Uterus (tissue), 3 donors: ENCODE measurements at regions not wholly inside any gene's neighbourhood (a gene's known extent, or its start where the extent isn't known, plus 50 kb on each side); places are given as distances from the start of the nearest gene placed in this dataset.

Source experiments
- DNase-seq, 2 donors: peaks; one replicate each; pipeline ENCODE4 v3.0.0-alpha.2; 2019 to 2020
- H3K27ac ChIP-seq, 2 donors: fragments of 200-600 bp; sonication (generic); 1 replicate in 1 of 2; 2 replicates in 1 of 2; pipeline ENCODE4 v1.5.1; 2016 to 2018
- H3K27me3 ChIP-seq, 2 donors: fragments of 200-600 bp; sonication (generic); one replicate each; pipeline ENCODE4 v1.5.1; 2018 to 2019; ENCODE audit warnings: control low read depth in 1 of 2
- H3K36me3 ChIP-seq, 2 donors: fragments of 200-600 bp; sonication (generic); one replicate each; pipeline ENCODE4 v1.5.1; 2019; ENCODE audit warnings: control low read depth in 1 of 2
- H3K4me1 ChIP-seq, 2 donors: fragments of 200-600 bp; sonication (generic); one replicate each; pipeline ENCODE4 v1.5.1; 2018 to 2019; ENCODE audit warnings: control low read depth in 1 of 2
- H3K4me3 ChIP-seq, 2 donors: fragments of 200-600 bp; sonication (generic); 1 replicate in 1 of 2; 2 replicates in 1 of 2; pipeline ENCODE4 v1.5.1; 2018 to 2019; ENCODE audit warnings: mild to moderate bottlenecking in 1 of 2
- H3K9me3 ChIP-seq, 2 donors: fragments of 200-600 bp; sonication (generic); one replicate each; pipeline ENCODE4 v1.5.1; 2019; ENCODE audit warnings: control low read depth in 1 of 2
- POLR2A ChIP-seq, 2 donors: fragments of 450-650 bp; IDR thresholded peaks; one replicate each; pipeline ENCODE4 v1.6.1; 2016; ENCODE audit warnings: antibody characterized with exemption in 2 of 2, mild to moderate bottlenecking in 1 of 2, moderate library complexity in 1 of 2
- intact Hi-C: fragments of 100-400 bp; cut with DNase I; formaldehyde crosslinking; loops from one replicate; pipeline ENCODE4 v1.15.1; 2023; ENCODE audit warnings: low total_unique reads
- TF ChIP-seq, protein P1 (sequence below), 4 experiments: fragments of 200-600 bp in 2 of 4; fragments of 450-650 bp in 2 of 4; sonication (generic) in 2 of 4; IDR thresholded peaks; one replicate each; pipeline ENCODE4 v1.5.1; 2016 to 2019; ENCODE audit warnings: antibody characterized with exemption in 4 of 4, mild to moderate bottlenecking in 2 of 4, moderate library complexity in 1 of 4
- donor health status: DM: yes; HTN: yes; CAD: no.

GRCh38 chr5:138631096-138631928 is 56.1 kb upstream of the HSPA9 start:
- Histone ChIP-seq H3K27me3 (no peaks in the 10 kb centered on the region), H3K4me3 (no peak overlapping the region), H3K36me3 (no peaks in the 10 kb centered on the region), H3K9me3 (no peaks in the 10 kb centered on the region), H3K4me1 (no peaks in the 10 kb centered on the region), H3K27ac (no peak overlapping the region)
- intact Hi-C loops = no loop called here
- TF ChIP-seq, protein P1, sequence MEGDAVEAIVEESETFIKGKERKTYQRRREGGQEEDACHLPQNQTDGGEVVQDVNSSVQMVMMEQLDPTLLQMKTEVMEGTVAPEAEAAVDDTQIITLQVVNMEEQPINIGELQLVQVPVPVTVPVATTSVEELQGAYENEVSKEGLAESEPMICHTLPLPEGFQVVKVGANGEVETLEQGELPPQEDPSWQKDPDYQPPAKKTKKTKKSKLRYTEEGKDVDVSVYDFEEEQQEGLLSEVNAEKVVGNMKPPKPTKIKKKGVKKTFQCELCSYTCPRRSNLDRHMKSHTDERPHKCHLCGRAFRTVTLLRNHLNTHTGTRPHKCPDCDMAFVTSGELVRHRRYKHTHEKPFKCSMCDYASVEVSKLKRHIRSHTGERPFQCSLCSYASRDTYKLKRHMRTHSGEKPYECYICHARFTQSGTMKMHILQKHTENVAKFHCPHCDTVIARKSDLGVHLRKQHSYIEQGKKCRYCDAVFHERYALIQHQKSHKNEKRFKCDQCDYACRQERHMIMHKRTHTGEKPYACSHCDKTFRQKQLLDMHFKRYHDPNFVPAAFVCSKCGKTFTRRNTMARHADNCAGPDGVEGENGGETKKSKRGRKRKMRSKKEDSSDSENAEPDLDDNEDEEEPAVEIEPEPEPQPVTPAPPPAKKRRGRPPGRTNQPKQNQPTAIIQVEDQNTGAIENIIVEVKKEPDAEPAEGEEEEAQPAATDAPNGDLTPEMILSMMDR (IDR thresholded peaks at IDR 0.05) = no peak
- TF ChIP-seq POLR2A (IDR thresholded peaks at IDR 0.05) = no peak
- no peak for DNase-seq

GRCh38 chr5:138629392-138629791 is 54.2 kb upstream of the HSPA9 start:
- TF ChIP-seq, protein P1 (IDR thresholded peaks at IDR 0.05) = no peak
- no peak for TF ChIP-seq POLR2A (IDR thresholded peaks at IDR 0.05)
- Histone ChIP-seq H3K36me3 (no peaks in the 10 kb centered on the region), H3K9me3 (no peaks in the 10 kb centered on the region), H3K27ac (no peak overlapping the region), H3K4me1 (no peaks in the 10 kb centered on the region), H3K4me3 (no peak overlapping the region), H3K27me3 (no peaks in the 10 kb centered on the region)
- intact Hi-C loops = no loop called here
- DNase-seq = no peak

GRCh38 chr5:138626333-138626944 is 51.2 kb upstream of the HSPA9 start:
- Histone ChIP-seq H3K9me3 (no peaks in the 10 kb centered on the region), H3K27ac (no peak overlapping the region), H3K27me3 (no peaks in the 10 kb centered on the region), H3K4me1 (no peaks in the 10 kb centered on the region), H3K36me3 (no peaks in the 10 kb centered on the region), H3K4me3 (no peak overlapping the region)
- intact Hi-C loops = no loop called here
- no peak for TF ChIP-seq POLR2A (IDR thresholded peaks at IDR 0.05)
- TF ChIP-seq, protein P1 (IDR thresholded peaks at IDR 0.05) = no peak
- DNase-seq = no peak

DNA sequence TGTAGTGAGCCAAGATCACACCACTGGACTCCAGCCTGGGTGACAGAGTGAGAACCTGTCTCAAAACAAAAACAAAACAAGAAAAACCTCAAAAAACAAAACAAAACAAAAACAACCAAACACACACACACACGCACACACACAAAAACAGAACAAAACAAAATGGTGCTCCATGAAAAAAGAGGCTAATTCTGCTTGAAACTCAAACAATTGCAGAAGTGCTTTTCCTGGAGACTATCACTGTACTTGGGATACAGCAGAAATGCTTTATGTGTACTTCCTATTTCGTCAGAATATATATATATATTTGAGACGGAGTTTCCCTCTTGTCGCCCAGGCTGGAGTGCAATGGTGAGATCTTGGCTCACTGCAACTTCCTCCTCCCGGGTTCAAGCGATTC is 49.9 kb upstream of the HSPA9 start:
- TF ChIP-seq POLR2A (IDR thresholded peaks at IDR 0.05) = no peak
- TF ChIP-seq, protein P1 (IDR thresholded peaks at IDR 0.05) = no peak
- H3K27ac ChIP-seq = no peak overlapping the region
- no peaks in the 10 kb centered on the region for H3K36me3 ChIP-seq
- H3K4me3 ChIP-seq = no peak overlapping the region
- no peak for DNase-seq
- H3K27me3 ChIP-seq = no peaks in the 10 kb centered on the region
- H3K4me1 ChIP-seq = no peaks in the 10 kb centered on the region
- intact Hi-C loops = no loop called here
- H3K9me3 ChIP-seq = no peaks in the 10 kb centered on the region
